C4-2B (cell line): ENCODE measurements at regions not wholly inside any gene's neighbourhood (a gene's known extent, or its start where the extent isn't known, plus 50 kb on each side); places are given as distances from the start of the nearest gene placed in this dataset.

ENCODE experiments used
- H3K27ac ChIP-seq: fragments of 450-650 bp; 2 replicates; pipeline ENCODE4 v1.5.1; 2017
- ZFX ChIP-seq: fragments of 450-650 bp; IDR thresholded peaks from 2 replicates; pipeline ENCODE4 v1.6.1; 2017
- TF ChIP-seq, protein P1 (sequence below): fragments of 450-650 bp; conservative IDR thresholded peaks from 2 replicates; pipeline ENCODE4 v1.5.1; 2017; ENCODE audit warnings: mild to moderate bottlenecking

DNA sequence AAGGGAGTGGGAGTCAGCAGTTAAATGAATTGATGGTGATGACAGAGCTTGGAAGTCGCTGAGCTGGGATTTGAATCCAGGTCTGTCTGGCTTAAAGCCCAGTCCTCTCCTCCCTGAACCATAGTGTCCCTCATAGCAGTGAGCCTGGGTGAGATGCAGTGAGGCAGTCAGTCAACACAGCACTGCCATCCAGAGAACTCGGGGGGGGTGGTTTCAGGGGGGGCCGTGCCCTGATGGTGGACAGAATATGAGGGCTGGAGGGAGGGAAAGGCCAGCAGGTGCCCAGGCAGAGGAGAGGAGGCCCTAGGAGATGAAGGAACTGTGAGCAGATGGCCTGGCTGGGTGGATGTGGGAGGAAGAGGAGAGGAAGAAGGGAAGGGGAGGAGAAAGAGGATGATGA is 405.6 kb downstream of the PTPRU start:
- TF ChIP-seq ZFX: no peak
- TF ChIP-seq, protein P1, sequence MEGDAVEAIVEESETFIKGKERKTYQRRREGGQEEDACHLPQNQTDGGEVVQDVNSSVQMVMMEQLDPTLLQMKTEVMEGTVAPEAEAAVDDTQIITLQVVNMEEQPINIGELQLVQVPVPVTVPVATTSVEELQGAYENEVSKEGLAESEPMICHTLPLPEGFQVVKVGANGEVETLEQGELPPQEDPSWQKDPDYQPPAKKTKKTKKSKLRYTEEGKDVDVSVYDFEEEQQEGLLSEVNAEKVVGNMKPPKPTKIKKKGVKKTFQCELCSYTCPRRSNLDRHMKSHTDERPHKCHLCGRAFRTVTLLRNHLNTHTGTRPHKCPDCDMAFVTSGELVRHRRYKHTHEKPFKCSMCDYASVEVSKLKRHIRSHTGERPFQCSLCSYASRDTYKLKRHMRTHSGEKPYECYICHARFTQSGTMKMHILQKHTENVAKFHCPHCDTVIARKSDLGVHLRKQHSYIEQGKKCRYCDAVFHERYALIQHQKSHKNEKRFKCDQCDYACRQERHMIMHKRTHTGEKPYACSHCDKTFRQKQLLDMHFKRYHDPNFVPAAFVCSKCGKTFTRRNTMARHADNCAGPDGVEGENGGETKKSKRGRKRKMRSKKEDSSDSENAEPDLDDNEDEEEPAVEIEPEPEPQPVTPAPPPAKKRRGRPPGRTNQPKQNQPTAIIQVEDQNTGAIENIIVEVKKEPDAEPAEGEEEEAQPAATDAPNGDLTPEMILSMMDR: no peak
- H3K27ac ChIP-seq: no peak overlapping the region

DNA sequence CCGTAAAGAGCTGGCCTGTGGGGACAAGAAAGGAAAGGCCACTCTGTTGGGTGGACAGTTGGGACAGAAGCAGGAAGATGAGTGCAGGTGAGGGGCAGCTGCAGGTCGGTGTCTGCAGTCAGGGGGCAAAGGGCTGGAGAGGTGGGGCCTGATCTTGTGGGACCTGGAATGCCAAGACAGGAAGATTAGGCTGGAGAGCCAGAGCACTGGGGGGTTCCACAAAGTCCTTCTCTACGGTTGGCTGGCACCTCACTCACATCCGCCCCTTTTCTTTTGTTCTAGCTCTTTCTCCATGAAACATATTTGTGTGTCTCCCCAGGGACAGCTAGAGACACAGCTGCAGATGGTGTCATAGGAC is 404.1 kb downstream of the PTPRU start:
- TF ChIP-seq, protein P1: no peak
- no peak for TF ChIP-seq ZFX
- no peak overlapping the region for H3K27ac ChIP-seq

- TF ChIP-seq, protein P1: no peak
- TF ChIP-seq ZFX: no peak
- H3K27ac ChIP-seq: no peak overlapping the region
Observed at GRCh38 chr1:29639741-29640427, 403.6 kb downstream of the PTPRU start.

DNA sequence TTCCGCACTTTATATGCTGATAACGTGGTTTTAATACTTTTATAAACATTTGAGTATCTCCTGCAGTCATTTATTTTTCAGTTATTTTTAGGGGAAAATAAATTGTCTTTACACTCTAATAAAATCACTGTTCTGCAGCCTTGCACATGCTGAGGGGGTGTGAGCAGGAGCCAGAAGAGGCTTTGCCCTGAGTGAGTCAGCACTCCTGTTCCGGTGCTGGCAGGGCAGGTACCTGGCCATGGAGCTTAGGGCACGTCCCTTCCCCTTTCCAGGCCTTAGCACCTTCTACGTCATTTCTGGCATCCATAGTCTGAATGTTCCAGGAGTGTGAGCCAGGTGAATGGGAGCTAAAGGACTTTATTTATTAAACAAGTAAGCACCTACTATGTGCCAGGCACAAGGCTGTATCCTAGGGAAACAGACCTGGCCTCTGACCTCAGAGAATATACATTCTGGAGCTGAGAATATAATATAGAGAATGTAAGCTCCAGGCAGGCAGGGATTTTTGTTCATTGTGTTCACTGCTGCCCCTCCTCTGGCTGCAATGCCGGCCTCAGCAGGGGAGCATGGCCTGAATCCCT is 402.9 kb downstream of the PTPRU start:
- TF ChIP-seq, protein P1: no peak
- TF ChIP-seq ZFX: no peak
- no peak overlapping the region for H3K27ac ChIP-seq

DNA sequence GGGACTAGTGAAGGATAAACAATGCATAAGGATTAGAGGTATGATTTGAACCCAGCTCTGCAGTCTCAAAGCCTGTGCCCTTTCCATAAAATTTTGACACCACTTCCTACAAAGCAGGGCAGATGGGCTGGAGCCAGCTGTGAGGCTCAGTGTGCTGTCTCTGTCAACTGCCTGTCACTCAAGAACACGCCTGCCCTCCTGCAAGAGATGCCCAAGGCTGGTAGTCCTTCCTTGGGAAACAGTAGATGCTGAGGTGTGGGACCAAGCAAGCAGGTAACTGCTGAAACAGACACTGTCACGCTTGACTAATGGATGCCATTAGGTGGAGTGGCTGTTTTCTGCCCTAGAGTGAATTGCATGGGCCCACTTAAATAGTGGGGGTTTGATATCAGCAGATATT is 402.0 kb downstream of the PTPRU start:
- no peak for TF ChIP-seq ZFX
- TF ChIP-seq, protein P1: no peak
- H3K27ac ChIP-seq: no peak overlapping the region

DNA sequence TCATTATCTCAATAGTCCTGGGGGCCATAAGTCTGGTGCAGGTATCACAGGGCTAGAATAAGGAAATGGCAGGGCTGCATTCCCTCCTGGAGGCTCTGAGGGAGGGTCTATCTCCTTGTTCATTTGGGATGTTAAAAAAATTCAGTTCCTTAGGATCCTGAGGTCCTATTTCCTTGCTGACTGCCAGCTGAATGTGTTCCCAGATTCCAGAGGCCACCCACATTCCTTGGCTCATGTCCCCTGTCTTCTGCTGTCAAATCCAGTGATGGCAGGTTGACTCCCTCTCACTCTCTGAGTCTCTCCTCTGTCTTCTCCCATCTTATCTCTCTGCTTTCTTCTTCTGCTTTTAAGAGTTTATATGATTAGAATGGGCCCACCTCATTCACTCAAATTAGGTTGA is 400.6 kb downstream of the PTPRU start:
- TF ChIP-seq ZFX: no peak
- TF ChIP-seq, protein P1: no peak
- no peak overlapping the region for H3K27ac ChIP-seq

DNA sequence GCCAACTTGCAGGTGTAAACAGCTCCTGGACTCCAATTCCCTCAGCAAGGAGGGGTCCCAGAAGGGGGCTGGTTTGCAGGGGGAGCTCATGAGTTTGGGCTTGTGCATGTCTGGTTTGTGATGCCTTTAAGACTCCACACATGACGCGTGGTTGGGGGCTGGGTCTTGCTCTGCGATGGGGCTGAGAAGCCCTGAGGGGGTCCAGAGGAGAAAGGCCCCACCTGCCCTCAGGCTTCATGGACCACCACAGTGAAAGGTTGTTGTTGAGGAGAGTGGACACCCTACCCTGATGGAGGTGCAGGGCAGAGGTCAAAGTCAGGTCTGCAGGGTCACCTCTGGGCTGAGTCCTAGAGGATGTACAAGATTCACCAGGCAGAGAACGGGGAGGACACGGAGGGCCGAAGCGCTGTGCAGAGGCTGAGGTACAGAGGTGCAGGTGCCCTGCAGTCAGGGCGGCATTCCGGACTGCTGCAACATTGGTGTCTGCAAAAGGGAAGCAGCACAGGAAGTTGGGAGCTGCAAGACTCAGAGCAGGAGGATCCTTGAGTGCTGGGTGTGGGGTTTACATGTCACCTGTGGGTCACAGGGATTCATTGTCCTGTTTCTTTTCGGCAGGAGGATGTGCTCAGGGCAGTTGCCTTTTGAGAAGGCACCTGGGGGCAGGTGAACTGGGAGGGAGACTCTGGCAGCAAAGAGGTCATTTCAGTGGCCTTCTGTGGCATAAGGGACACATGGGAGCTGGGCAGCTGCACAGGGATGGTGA is 399.4 kb downstream of the PTPRU start:
- no peak overlapping the region for H3K27ac ChIP-seq
- TF ChIP-seq ZFX: no peak
- TF ChIP-seq, protein P1: no peak
